DMS114 treated with DMSO at 0.1 percent for 48 hours (cell line): ENCODE measurements at regions not wholly inside any gene's neighbourhood (a gene's known extent, or its start where the extent isn't known, plus 50 kb on each side); places are given as distances from the start of the nearest gene placed in this dataset.
A peak's percentile ranks its signal among the peaks of the same experiment; 100 is the strongest.
"Not testable (repeated sequence)": the region's sequence is repeated elsewhere in the genome, so short reads cannot be mapped to it uniquely, and the experiment has no call there.

ENCODE experiments used
- DNase-seq: peaks from one replicate; lab custom pipeline; 2025; ENCODE audit not compliant: unreplicated experiment; lab: John Stamatoyannopoulos, UW

- DNase-seq: no peak
Measured at GRCh38 chr7:153070141-153070540, 310.6 kb downstream of the ACTR3B start.

GRCh38 chr7:153072806-153073205 is 313.3 kb downstream of the ACTR3B start:
- DNase-seq: no peak

- not testable (repeated sequence) for DNase-seq
Measured at GRCh38 chr7:153076289-153076688, 316.7 kb downstream of the ACTR3B start.

GRCh38 chr7:153081496-153081895 is 321.9 kb downstream of the ACTR3B start:
- DNase-seq: no peak

- no peak for DNase-seq
Measured at GRCh38 chr7:153084278-153084677, 324.7 kb downstream of the ACTR3B start.

GRCh38 chr7:153087498-153087897 is 327.9 kb downstream of the ACTR3B start:
- no peak for DNase-seq

- no peak for DNase-seq
Measured at GRCh38 chr7:153088601-153089000, 329.0 kb downstream of the ACTR3B start.

- DNase-seq: no peak
Measured at GRCh38 chr7:153090209-153090608, 330.7 kb downstream of the ACTR3B start.

- DNase-seq: peak; percentile 18
Measured at GRCh38 chr7:153090764-153091163, 331.2 kb downstream of the ACTR3B start.

GRCh38 chr7:153091477-153091876 is 331.9 kb downstream of the ACTR3B start:
- DNase-seq: no peak

GRCh38 chr7:153097511-153098201 is 338.1 kb downstream of the ACTR3B start:
- no peak for DNase-seq

- no peak for DNase-seq
Measured at GRCh38 chr7:153099235-153099634, 339.7 kb downstream of the ACTR3B start.

GRCh38 chr7:153100691-153101237 is 341.2 kb downstream of the ACTR3B start:
- DNase-seq: no peak

GRCh38 chr7:153103202-153103601 is 343.6 kb downstream of the ACTR3B start:
- no peak for DNase-seq

GRCh38 chr7:153107826-153108225 is 348.3 kb downstream of the ACTR3B start:
- no peak for DNase-seq

GRCh38 chr7:153109566-153109965 is 350.0 kb downstream of the ACTR3B start:
- no peak for DNase-seq

- DNase-seq: no peak
Measured at GRCh38 chr7:153110606-153111005, 351.1 kb downstream of the ACTR3B start.

GRCh38 chr7:153122255-153122654 is 362.7 kb downstream of the ACTR3B start:
- DNase-seq: not testable (repeated sequence)

GRCh38 chr7:153130052-153130451 is 370.5 kb downstream of the ACTR3B start:
- no peak for DNase-seq

- no peak for DNase-seq
Measured at GRCh38 chr7:153151766-153152165, 392.2 kb downstream of the ACTR3B start.

GRCh38 chr7:153152801-153153422 is 393.4 kb downstream of the ACTR3B start:
- no peak for DNase-seq

GRCh38 chr7:153158149-153158548 is 398.6 kb downstream of the ACTR3B start:
- no peak for DNase-seq
